Urothelium cell line (cell line): ENCODE measurements at regions not wholly inside any gene's neighbourhood (a gene's known extent, or its start where the extent isn't known, plus 50 kb on each side); places are given as distances from the start of the nearest gene placed in this dataset.
A peak's percentile ranks its signal among the peaks of the same experiment; 100 is the strongest.

ENCODE experiments used
- DNase-seq: peaks from one replicate; pipeline ENCODE4 v3.0.0; 2011; ENCODE audit warnings: low spot score, mixed read lengths
- FAIRE-seq: peaks from 2 replicates; lab custom pipeline; 2011; peaks lifted over from hg19 to GRCh38; lab: Jason Lieb, UNC

DNA sequence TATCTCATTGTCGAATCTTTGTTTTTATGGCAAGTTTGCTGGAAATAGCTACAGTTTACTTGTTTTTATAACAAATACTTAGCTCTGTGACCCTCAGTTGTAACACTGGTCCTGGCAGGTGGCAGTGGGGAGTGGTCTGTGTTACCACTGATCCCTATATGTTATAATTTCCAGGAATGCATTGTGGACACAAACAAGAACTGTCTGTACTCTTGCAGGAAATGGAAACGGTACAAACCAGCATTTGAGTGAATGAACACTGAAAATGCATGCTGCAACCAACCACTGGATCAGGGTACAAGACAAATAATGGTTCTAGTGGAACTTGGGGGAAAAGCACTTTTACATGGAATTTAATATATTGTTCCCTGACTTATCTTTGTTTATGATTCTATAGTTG, 66.5 kb upstream of the PJA2 start:
- DNase-seq = no peak
- FAIRE-seq = no peak

DNA sequence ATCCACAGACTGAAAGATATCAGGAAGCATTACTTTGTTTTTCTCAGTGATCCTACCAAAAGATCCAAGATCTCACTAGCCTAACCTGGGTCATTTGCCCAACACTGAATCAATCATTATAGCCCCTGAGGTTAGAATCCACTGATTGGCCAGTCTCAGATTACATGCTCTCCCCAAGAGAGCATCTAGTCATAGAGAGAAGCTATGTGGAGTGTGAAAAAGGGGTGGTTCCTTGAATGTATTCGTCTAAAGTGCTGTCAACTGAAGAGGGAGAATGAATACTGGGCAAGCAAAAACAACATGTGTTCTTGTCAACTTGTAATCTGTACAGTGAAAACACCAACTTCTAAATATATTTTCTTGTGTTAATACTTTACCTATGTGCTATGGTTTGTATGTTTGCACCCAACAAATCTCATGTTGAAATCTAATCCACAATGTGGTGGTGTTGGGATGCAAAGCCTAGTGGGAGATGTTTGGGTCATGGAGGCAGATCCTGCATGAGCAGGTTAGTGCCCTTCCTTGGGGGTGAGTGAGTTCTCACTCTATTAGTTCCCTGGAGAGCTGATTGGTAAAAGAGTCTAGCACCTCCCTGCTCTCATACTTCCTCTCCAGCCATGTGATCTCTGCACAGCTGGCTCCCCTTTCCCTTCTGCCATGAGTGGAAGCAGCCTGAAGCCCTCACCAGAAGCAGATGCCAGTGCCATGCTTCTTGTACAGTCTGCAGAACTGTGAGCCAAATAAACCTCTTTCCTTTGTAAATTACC, 60.3 kb upstream of the PJA2 start:
- no peak for DNase-seq
- FAIRE-seq = no peak

GRCh38 chr5:109468737-109469420, 59.1 kb upstream of the PJA2 start:
- peak; percentile 74 for FAIRE-seq
- DNase-seq = peak; percentile 86

GRCh38 chr5:109468288-109468676, 58.5 kb upstream of the PJA2 start:
- no peak for DNase-seq
- no peak for FAIRE-seq

GRCh38 chr5:109467058-109467457, 57.3 kb upstream of the PJA2 start:
- DNase-seq (no peak), FAIRE-seq (no peak)
